ENCODE measurements at regions not wholly inside any gene's neighbourhood (a gene's known extent, or its start where the extent isn't known, plus 50 kb on each side); places are given as distances from the start of the nearest gene placed in this dataset.
"Not testable (repeated sequence)": the region's sequence is repeated elsewhere in the genome, so short reads cannot be mapped to it uniquely, and the experiment has no call there.

- FAIRE-seq, result no peak
Observed at GRCh38 chr15:53209396-53210042, 419.4 kb upstream of the ONECUT1 start.

DNA sequence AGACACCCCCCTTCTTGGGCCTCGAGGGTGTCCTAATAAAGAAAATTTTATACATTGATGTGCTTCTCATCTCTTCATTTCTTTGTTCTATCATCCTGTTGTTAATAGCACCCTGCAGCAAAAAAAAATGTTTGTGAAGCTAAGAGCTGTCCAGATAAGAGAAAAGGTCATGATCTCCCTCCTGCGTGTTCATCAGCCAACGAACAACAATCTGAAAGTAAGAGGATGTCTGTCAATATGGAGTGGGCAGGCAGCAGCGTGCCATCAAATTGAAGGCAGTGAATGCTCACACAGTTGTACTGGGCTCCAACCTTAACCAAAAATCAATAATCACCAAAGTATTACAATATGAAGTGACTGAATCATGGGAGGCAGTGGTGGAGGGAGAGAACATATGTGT lies 418.6 kb upstream of the ONECUT1 start:
- no peak for FAIRE-seq

DNA sequence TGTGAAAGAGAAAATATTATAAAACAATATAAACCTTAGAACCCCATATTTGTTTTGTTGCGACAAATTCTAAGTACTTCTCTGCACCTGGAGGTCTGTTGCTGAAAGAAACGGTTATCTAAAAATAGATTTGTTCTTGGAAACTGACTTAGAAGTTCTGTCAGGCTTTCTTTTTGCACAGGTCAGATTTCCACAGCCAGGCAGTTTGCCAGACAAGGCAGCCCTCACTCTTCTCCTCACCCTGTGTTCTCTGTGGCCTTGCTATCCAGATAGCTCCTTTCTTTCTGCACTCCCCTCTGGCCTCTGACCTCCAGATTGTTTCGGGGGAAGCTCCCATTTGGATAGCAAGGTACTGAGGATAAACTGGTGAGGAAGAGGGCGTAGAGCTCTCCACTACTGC lies 413.3 kb upstream of the ONECUT1 start:
- FAIRE-seq, result no peak

DNA sequence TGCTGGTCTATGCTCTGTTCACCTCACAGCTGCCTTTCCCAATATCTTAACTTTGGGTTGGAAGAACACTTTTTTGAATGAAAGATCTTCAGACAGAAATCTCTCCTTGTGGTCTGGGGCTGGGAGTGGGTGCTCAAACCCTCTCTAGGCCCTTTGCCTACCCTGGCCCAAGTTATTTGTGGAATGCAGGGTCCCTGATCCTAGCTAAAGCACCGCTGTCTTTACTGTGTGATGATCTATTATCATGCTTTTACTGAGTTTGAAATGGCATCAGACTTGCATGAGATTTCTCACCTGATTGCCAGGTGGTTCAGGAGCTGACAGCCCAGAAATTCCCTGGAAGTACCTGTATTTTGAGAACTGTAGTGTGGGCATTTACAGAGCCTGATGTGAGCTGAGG lies 412.7 kb upstream of the ONECUT1 start:
- no peak for FAIRE-seq

DNA sequence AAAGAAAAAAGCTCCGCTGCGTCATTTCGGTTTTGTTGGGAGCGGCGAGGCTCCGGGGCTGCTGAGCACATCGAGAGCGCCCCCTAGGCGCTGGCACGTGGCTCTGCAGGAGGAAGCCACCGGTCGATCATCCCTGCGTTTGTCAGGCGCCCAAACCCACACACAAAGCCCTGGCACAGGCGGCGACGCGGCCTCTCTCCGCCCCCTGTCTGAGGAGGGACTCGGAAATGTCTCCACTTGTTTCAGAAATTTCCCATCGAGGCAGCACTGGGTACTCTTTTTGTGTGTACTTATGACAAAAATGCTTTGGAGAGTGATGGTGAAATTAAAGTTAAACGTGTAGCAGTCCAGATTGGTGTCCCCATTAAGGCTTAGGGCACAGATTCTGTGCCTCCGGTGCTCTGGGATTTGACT lies 407.3 kb upstream of the ONECUT1 start:
- FAIRE-seq, result no peak

DNA sequence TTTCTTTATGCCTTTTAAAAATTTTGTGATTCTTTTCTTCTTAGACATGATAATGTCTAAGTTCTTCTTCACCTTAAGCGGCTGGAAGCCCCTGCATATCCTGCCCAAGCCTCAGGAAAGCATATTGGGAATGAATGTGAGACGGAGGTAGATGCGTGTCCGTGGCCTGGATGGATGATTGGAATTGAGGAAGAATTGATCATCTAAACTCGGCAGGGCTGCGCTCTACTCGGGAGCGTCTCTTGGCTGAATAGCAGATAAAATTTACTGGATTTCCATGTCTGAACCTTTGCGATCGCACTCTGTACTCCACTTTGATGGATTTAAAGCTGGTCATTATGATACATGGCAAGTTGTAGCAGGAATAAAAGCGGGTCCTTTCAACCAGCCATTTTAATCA lies 406.7 kb upstream of the ONECUT1 start:
- no peak for FAIRE-seq

DNA sequence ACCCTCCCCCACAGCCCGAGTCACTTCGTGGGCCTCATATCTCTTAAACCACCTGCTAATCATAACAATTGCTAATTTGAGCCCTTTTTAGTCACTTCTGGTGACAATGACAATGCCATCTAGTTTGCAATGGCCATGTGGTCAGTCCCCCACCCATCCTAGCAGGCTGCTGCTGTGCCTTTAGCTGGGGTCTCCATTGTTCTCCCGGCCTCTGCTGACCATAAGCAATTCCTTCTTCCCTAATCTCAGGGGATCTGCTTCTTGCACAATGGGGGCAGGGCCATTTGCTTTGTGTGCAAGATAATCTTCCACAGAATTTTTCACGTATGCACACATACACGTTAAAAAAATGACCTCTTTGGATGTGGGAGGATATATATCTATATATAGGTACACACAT lies 406.1 kb upstream of the ONECUT1 start:
- no peak for FAIRE-seq

DNA sequence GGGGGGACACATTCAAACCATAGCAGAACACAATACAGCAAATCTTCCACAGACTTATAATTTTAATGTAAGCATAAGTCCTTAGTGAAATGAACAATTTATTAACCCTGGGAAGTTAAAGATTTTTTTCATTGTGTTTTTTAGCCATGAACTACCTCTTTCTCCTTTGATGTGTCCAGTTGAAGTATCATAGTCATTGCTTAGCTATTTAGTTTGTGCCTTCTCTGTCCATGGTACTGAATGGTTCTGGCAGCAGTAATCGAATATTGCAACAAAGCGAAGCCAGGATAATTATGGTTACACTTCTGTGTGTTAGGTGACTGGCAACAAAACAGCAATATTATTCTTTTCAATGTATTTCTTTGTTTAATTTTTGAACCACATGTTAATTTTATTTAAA lies 403.0 kb upstream of the ONECUT1 start:
- FAIRE-seq, result no peak

DNA sequence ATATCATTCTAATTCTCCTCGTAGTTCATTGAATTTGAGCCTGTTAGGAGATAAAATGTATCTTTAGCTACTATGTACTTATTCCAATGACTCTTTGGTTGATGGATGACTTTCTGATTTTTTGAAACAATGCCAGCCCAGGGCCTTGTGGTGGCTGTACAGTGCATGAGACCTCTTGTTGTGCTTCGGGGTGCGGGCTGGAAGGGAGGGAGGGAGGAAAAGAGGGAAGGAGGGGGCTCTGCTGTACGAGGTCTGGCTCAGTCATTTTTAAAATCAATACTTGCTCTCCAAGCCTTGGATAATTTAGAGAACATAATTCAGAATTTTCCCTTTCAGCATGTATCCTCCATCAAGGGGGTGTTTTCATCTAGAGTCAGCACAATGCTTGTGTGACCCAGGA lies 399.7 kb upstream of the ONECUT1 start:
- no peak for FAIRE-seq

- FAIRE-seq, result not testable (repeated sequence)
Observed at GRCh38 chr15:53183449-53183848, 393.3 kb upstream of the ONECUT1 start.

DNA sequence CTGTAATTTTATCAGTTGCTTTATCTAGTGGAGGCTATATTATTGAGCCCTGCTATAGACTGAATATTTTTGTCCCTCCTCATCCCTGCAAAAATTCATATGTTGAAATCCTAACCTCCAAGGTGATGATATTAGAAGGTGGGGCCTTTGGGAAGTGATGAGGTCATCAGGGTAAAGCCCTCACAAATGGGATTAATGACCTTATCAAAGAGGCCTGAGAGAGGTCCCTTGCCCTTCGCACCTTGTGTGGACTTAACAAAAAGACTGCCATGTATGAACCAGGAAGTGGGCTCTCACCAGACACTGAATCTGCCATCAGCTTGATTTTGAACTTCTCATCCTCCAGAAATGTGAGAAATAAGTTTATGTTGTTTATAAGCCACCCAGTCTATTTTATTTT lies 381.4 kb upstream of the ONECUT1 start:
- no peak for FAIRE-seq

- no peak for FAIRE-seq
Observed at GRCh38 chr15:53166684-53167201, 376.6 kb upstream of the ONECUT1 start.

GRCh38 chr15:53165988-53166683 lies 376.0 kb upstream of the ONECUT1 start:
- FAIRE-seq, result no peak

DNA sequence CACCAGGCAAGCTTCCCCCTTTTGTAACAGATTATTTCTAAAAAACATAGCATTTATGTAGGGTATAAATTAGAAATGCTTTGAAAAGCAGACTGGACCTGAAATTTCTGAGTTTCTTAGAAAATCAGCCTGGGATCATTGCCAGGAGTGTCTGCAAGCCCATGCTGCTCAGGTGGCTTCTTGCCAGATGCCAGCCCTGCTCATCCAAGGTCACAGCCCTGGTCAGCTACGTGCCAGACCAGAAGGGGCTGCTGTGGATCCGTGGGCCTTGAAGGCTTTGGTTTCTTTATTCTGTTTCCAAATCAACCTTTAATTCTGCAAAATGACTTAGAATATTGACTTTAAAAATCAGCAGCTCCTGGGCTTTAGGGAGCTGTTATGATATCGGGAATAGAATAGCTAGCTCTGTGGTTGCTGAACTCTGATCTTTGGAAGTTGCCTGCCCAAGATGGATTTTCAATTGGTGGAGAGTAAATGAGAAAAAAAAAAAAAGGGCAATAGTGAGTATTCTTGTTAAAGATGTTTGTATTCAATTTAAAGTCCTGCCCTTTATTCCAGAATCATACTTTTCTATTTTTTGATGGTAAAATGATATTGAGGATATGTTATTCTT lies 370.1 kb upstream of the ONECUT1 start:
- no peak for FAIRE-seq

GRCh38 chr15:53159458-53159857 lies 369.3 kb upstream of the ONECUT1 start:
- FAIRE-seq, result no peak

- FAIRE-seq, result no peak
Observed at GRCh38 chr15:53158995-53159394, 368.9 kb upstream of the ONECUT1 start.

GRCh38 chr15:53133255-53133850 lies 343.2 kb upstream of the ONECUT1 start:
- no peak for FAIRE-seq

- no peak for FAIRE-seq
Observed at GRCh38 chr15:53130943-53131342, 340.8 kb upstream of the ONECUT1 start.

DNA sequence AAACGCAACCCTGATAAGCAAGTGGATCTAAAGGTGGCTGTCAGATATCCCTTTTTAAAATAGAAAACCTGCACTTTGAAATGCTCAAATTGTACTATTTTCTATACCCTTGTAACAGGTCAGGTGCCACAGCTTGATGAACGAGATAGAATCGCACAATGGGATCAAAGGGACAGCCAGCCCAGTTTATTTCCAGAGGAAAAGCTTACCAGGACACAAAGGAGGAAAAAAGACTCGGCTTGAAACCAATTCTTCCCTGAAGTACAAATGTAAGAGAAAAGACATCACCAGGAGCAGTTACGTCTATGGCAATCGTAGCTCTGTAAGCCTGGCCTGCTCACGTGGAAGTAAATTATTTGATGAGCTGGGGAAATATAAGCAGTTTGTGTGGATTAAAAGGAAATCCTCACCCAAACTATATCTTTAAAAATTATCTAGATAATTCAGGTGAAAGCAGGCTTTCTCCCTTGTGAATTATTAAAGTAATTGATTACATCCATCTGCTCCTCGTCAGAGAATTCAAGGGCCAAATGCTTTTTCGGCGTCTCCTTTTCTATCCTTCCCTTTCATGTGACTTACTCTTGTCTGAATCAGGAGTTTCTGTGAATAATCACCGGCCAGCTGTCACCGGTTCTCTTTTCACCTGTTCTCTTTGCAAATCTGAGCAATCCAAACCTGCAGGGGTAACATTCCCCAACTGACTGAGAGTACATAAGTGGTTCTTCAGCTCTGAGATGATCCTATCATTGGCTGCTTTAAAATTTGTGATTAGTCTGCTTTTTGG lies 339.2 kb upstream of the ONECUT1 start:
- no peak for FAIRE-seq

GRCh38 chr15:53128652-53129051 lies 338.5 kb upstream of the ONECUT1 start:
- FAIRE-seq, result no peak

- FAIRE-seq, result no peak
Observed at GRCh38 chr15:53126144-53126543, 336.0 kb upstream of the ONECUT1 start.

DNA sequence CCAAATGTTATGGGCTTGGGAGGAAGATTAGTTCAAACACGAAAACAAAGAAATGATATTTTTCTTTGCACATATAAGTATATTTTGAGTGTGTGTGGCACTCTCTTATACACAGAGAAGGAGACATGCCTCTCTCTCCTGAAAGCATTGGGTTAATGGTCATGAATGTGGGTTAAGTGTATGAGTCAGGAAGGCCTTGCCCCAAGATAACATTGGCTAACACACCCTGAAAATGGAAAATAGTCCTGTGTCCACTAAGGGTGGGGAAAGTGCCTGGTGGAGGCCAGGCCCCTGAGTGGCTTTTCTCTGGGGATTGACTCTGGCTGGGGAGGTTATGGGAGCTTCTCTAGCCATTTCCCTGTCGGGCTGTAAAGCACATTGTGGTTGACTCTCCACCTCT lies 332.7 kb upstream of the ONECUT1 start:
- FAIRE-seq, result no peak

- FAIRE-seq, result not testable (repeated sequence)
Observed at GRCh38 chr15:53116915-53117314, 326.8 kb upstream of the ONECUT1 start.
